HG02759 (cell line): ENCODE measurements at regions not wholly inside any gene's neighbourhood (a gene's known extent, or its start where the extent isn't known, plus 50 kb on each side); places are given as distances from the start of the nearest gene placed in this dataset.

Experiments used
- ATAC-seq: cut with Tn5 transposase; IDR thresholded peaks from one replicate; pipeline ENCODE4 v1.9.1; 2021; ENCODE audit warnings: mild to moderate bottlenecking, moderate library complexity; ENCODE audit not compliant: unreplicated experiment

DNA sequence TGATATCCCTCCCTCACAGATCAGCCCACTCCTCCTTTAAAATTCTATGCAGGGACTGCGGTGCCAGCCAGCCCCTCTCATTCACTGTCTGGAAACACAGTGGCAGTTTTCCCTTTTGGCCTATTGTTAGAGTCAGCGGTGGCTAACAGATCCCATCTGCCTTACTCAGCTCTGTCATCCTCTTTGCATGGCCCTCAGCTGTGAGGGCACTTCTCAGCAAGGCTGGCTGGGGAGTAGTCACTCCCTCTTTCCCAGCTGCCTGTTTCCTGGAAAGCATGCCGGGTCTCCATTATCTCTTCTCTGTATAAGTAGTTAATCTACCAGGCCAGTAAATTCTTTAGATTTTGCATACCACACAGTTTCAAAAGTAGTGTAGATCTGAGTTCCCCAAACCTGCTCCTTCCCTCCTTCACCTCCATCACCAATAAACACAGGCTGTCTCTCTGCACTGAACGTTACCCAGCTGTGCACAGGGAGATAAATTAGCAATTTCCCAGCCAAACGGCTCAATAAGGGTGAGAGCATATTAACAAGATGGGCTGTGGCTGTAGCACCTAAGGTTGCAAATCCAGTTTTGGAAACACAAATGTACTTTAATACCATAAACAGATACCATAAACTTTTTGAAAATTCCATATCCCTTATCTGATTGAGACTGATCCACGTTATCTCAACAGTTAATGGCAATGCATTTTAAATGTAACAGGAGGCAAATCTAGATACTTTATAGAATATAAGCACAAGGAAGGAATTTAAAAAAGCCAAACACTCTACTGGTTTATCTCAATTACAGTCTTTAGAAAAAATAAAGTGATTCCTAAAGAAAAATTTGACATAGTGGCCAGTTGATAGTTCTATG lies 229.3 kb downstream of the ANKRD50 start:
- ATAC-seq = no peak

DNA sequence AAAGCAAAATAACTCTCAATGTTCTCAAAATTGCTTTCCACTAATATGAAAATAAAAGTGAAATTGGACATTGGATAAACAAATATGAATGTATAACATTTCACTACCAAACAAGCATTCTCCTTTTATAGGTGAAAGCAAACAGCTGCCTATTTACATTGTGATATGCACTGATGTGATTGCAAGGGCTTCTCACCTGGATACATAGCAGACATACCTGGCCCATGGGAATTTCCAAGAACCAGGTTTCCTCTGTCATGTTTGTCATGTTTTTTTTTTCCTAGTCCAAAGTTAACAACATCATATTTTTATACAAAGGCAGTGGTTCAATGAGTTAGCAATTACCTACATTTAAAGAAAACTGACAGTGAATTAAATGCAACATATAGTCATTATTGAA lies 228.5 kb downstream of the ANKRD50 start:
- no peak for ATAC-seq

- ATAC-seq = no peak
Observed at GRCh38 chr4:124484940-124485339, 227.6 kb downstream of the ANKRD50 start.

- no peak for ATAC-seq
Observed at GRCh38 chr4:124486423-124486822, 226.1 kb downstream of the ANKRD50 start.

GRCh38 chr4:124487651-124488050 lies 224.9 kb downstream of the ANKRD50 start:
- ATAC-seq = no peak

- ATAC-seq = no peak
Observed at GRCh38 chr4:124491361-124492145, 221.0 kb downstream of the ANKRD50 start.

- ATAC-seq = no peak
Observed at GRCh38 chr4:124499261-124499660, 213.3 kb downstream of the ANKRD50 start.

GRCh38 chr4:124501576-124501975 lies 211.0 kb downstream of the ANKRD50 start:
- no peak for ATAC-seq

GRCh38 chr4:124504431-124504830 lies 208.1 kb downstream of the ANKRD50 start:
- ATAC-seq = no peak

DNA sequence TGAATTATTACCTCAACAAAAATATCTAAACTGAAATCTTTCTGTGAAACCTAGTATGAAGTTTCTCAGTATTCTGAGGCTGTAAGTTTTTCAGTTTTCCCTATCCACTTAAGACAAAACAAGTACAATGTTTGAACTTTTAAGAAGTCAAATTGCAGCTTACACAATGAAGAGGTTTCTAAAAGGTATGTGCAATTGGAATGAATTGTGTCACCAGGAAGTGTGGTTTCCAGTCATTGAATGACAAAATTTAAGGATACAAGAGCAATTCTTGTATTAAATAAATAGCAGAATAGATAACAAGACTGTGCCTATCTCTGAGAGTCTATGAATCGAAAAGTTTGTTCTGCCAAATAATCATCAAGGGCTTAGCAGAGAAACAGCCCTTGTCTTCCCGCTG lies 207.3 kb downstream of the ANKRD50 start:
- no peak for ATAC-seq

GRCh38 chr4:124509151-124509550 lies 203.4 kb downstream of the ANKRD50 start:
- ATAC-seq = no peak

DNA sequence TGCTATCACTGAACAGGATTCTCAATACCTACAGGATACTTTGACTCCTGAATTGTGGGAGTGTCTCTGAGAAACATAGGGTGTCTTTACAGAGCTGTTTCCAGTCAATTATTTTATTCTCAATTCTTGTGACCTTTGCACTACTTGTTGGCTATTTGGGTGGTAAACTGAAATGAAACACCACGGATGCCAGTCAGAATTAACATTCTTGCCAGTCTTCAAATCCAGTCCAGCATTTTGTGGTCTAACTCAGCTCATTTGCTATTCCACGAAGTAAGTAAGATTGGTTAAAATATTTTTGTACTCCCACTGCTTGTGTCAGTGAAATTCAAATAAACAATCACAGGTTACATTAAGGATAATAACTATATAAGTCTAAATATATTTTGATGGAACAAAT lies 197.9 kb downstream of the ANKRD50 start:
- no peak for ATAC-seq

DNA sequence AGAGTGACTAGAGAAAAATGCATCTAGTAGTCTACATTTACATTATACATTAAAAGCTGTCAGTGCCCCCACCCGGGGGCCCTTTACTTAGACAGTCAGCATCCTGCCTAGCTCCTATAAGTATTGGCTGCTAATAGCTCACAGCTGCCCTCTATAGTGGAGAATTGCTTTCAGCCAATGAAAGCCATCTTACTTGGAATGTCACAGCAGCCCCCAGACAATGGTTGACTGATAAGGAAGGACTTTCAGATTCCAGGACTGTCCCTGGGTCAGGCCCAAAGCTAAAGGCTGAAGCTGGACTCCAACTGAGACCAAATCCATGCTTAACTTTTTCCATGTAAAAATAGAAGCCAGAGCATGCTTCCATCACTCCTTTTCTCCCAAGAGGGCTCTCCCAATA lies 196.9 kb downstream of the ANKRD50 start:
- no peak for ATAC-seq

DNA sequence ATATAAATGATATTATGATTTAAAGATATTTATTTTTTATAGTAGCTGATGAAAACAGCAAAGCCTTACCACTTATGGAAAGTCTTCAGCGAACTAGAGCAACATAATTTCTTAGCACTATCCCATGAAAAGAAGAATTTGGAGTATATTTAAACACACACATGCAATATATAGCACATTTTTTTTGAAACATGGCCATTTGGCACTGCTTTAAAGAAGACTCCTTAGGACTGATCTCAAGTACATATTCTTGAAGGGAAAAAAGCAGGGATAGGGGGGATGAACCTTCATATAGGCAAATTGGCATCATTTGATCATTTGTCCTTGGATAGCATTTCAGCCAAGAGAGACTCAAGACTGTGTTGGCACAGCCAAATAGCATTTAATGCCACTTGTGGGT lies 193.3 kb downstream of the ANKRD50 start:
- no peak for ATAC-seq

DNA sequence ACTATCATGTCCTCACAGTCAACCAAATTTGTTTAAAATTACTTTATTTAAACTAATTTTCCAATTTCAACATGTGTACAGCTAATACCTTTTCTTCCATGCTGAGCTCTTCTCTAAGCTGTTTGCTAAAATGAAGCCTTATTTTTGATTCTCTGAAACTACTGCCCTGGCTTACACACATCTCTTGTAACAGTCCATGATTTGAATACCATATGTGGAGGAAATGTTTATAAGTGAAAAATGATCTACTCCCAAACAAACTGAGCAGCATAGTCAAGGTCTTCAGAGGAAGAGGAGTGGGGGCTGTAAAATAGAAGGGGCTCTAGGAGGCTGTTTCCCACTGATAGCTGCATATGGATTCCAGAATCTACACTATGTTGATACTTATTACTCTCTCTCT lies 188.7 kb downstream of the ANKRD50 start:
- ATAC-seq = no peak

GRCh38 chr4:124525524-124525923 lies 187.0 kb downstream of the ANKRD50 start:
- no peak for ATAC-seq

DNA sequence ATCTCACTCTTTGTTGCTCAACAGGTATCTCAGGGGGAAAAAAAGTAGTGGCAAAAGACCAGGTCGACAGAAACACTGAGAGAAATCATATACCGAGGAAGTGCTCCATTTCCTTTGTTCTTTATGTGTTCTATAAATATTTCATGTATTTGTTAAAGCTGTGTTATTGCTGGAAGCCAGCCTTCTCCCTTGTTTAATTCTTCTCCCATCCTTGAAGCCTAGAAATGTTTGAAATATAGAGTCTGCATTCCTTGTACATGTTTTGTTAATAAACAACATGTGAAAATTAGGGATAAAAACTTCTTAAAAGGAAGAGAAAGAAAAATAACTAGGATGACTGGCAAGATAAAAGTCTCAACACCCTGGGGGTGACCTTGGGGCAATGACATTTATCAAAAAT lies 186.2 kb downstream of the ANKRD50 start:
- ATAC-seq = no peak

DNA sequence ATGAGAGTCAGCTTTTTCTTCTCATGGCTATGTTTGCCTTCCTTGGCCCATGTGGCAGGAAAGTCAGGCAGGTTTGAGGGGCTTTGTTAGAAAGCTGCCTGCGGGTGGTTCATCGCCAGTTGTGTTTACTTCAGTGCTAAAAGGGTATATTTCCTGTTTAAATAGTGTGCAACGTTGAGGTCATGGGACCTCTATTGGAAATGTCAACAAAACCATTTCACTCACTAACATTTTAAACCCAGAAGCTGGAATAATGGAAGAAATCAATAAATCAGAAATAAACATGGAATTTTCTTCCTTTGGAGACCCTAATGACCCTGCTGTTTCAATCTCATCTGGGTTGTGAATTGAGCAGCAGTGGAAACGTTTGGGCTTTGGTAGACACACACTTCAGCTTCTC lies 185.8 kb downstream of the ANKRD50 start:
- ATAC-seq = no peak

DNA sequence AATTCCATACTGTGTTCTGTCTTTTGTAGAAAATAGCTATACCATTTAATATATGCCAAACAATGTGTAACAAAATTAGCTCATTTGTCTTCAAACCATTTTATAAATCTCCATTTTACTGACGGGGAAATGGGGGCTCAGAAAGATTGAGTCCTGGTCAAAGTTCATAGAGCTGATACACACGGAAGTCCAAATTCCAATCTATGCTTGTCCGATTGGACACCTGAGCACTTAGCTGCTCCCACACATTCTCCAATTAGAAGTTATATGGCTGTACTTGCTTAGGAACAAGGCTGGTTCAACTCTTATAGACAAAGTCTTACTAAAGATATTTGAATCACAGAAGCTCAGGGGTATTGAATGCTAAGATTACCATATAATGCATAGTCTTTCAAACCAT lies 185.2 kb downstream of the ANKRD50 start:
- ATAC-seq = no peak

GRCh38 chr4:124529131-124529530 lies 183.4 kb downstream of the ANKRD50 start:
- ATAC-seq = no peak

- ATAC-seq = no peak
Observed at GRCh38 chr4:124530464-124531077, 182.0 kb downstream of the ANKRD50 start.

- ATAC-seq = no peak
Observed at GRCh38 chr4:124534131-124534530, 178.4 kb downstream of the ANKRD50 start.
